K562 (cell line): ENCODE measurements at regions not wholly inside any gene's neighbourhood (a gene's known extent, or its start where the extent isn't known, plus 50 kb on each side); places are given as distances from the start of the nearest gene placed in this dataset.

Experiments
- ATAC-seq: fragments of 200-7000 bp; cut with Tn5 transposase; 3 replicates; pipeline ENCODE4 v1.9.1; 2020; ENCODE audit warnings: moderate library complexity
- BruUV-seq: library from RNA; stranded (reverse); fragments of 400-500 nt; replicated peaks from 2 replicates; lab custom pipeline; 2021; lab: Mats Ljungman, UMichigan
- CTCF ChIA-PET: fragments of 300-600 bp; formaldehyde crosslinking; extraction: SDS; loops from one replicate; lab custom pipeline; 2021; ENCODE audit warnings: low intra/inter-chr PET ratio; lab: Yijun Ruan, JAX
- POLR2A ChIA-PET: fragments of 300-600, 350-650 bp; sonication (Branson Sonifier 250); formaldehyde crosslinking; extraction: SDS; loops from one replicate; lab custom pipeline; 2021; ENCODE audit warnings: antibody characterized with exemption, inconsistent platforms; lab: Yijun Ruan, JAX
- DNase-seq, 4 experiments: peaks; one replicate each; pipeline versions ENCODE4 v3.0.0 to v3.0.0-alpha.2; 2011 to 2018; ENCODE audit warnings: low spot score in 3 of 4, mixed read lengths in 3 of 4; ENCODE audit errors: extremely low read depth in 1 of 4
- FAIRE-seq: peaks from 2 replicates; lab custom pipeline; 2011; peaks lifted over from hg19 to GRCh38; lab: Jason Lieb, UNC
- H2AFZ ChIP-seq: 2 replicates; pipeline ENCODE4 v1.6.0; 2011; ENCODE audit warnings: low read depth, low read length, control low read depth, inconsistent platforms
- H3K27ac ChIP-seq: fragments of 200-600 bp; 3 replicates; pipeline ENCODE4 v1.8.0; 2011; ENCODE audit warnings: low read depth, mild to moderate bottlenecking, control low read depth, inconsistent platforms, low read length, moderate library complexity, mixed read lengths; ENCODE audit errors: extremely low read depth
- H3K27me3 ChIP-seq, 2 experiments: fragments of 300-600 bp in 1 of 2; 2 replicates in 1 of 2; 3 replicates in 1 of 2; pipeline versions ENCODE4 v1.6.0 to v1.8.0; 2011; ENCODE audit warnings: inconsistent platforms in 2 of 2, low read length in 2 of 2, mild to moderate bottlenecking in 1 of 2, mixed read lengths in 1 of 2, moderate library complexity in 1 of 2; ENCODE audit not compliant: control insufficient read depth in 2 of 2, insufficient read depth in 2 of 2
- H3K36me3 ChIP-seq: fragments of 300-600 bp; 3 replicates; pipeline ENCODE4 v1.8.0; 2011; ENCODE audit warnings: mild to moderate bottlenecking, low read length, inconsistent platforms; ENCODE audit not compliant: control insufficient read depth, insufficient read depth
- H3K4me1 ChIP-seq, 2 experiments: fragments of 200-600 bp in 1 of 2; replicated peaks in 1 of 2; 2 replicates in 1 of 2; 3 replicates in 1 of 2; pipeline versions ENCODE4 v1.5.1 to v1.8.0; 2011; ENCODE audit warnings: inconsistent platforms in 2 of 2, low read length in 2 of 2, mild to moderate bottlenecking in 1 of 2, mixed read lengths in 1 of 2, moderate library complexity in 1 of 2; ENCODE audit not compliant: control insufficient read depth in 2 of 2, insufficient read depth in 2 of 2
- H3K4me2 ChIP-seq: 2 replicates; pipeline ENCODE4 v1.6.1; 2011; ENCODE audit warnings: low read length, control low read depth, inconsistent platforms, mixed read lengths; ENCODE audit not compliant: insufficient read depth
- H3K4me3 ChIP-seq: fragments of 200-600 bp; sonication (generic), shearing (Covaris generic); 2 replicates; pipeline ENCODE4 v1.5.1; 2016; ENCODE audit warnings: control low read depth, inconsistent platforms
- H3K79me2 ChIP-seq: fragments of 200-600 bp; 3 replicates; pipeline ENCODE4 v1.8.0; 2011; ENCODE audit warnings: low read length, inconsistent platforms; ENCODE audit not compliant: control insufficient read depth, insufficient read depth
- H3K9ac ChIP-seq, 2 experiments: 2 replicates each; pipeline versions ENCODE4 v1.6.0 to v1.6.1; 2011; ENCODE audit warnings: low read depth in 2 of 2, low read length in 2 of 2, control low read depth in 1 of 2, inconsistent platforms in 1 of 2, mild to moderate bottlenecking in 1 of 2, mixed read lengths in 1 of 2; ENCODE audit not compliant: insufficient read depth in 1 of 2
- H3K9me1 ChIP-seq: one replicate; pipeline ENCODE4 v1.6.0; 2011; ENCODE audit warnings: inconsistent platforms, mild to moderate bottlenecking, low read length, moderate library complexity; ENCODE audit not compliant: control insufficient read depth, insufficient read depth
- H3K9me3 ChIP-seq: replicated peaks from 2 replicates; pipeline ENCODE4 v1.5.1; 2011; ENCODE audit warnings: low read depth, low read length, inconsistent platforms; ENCODE audit not compliant: control insufficient read depth, insufficient read depth
- H4K20me1 ChIP-seq: replicated peaks from 2 replicates; pipeline ENCODE4 v1.6.1; 2011; ENCODE audit warnings: low read length, inconsistent platforms, mixed read lengths; ENCODE audit not compliant: control insufficient read depth, insufficient read depth
- CHD7 ChIP-seq: fragments of 200-600 bp; sonication (generic); IDR thresholded peaks from one replicate; pipeline ENCODE4 v1.6.1; 2012; ENCODE audit warnings: mild to moderate bottlenecking, low read depth, low read length, inconsistent platforms
- RHOXF2B ChIP-seq: fragments of 250-450 bp; sonication (Bioruptor Pico); conservative IDR thresholded peaks from 2 replicates; pipeline ENCODE4 v1.5.1; 2021
- ZNF23 ChIP-seq: fragments of 250-450 bp; sonication (Bioruptor Pico); IDR thresholded peaks from 2 replicates; pipeline ENCODE4 v1.4.0; 2020; ENCODE audit warnings: mild to moderate bottlenecking
- WGBS: fragments of 100-300 bp; shearing (Covaris generic); methylation state at CpG from one replicate; pipeline ENCODE4 v1.1.6; 2016; ENCODE audit warnings: low coverage, mixed read lengths; ENCODE audit not compliant: insufficient coverage; ENCODE audit errors: missing lambda C conversion rate; 5-methylcytosine and 5-hydroxymethylcytosine counted together
- in situ Hi-C: fragments of 300-500 bp; cut with MboI; formaldehyde crosslinking; loops from 4 replicates; pipeline ENCODE4 v1.15.0; 2018; ENCODE audit warnings: inconsistent platforms, mixed read lengths
- intact Hi-C: fragments of 100-400 bp; cut with micrococcal nuclease; formaldehyde crosslinking; loops from 2 replicates; pipeline ENCODE4 v1.14.2; 2022

DNA sequence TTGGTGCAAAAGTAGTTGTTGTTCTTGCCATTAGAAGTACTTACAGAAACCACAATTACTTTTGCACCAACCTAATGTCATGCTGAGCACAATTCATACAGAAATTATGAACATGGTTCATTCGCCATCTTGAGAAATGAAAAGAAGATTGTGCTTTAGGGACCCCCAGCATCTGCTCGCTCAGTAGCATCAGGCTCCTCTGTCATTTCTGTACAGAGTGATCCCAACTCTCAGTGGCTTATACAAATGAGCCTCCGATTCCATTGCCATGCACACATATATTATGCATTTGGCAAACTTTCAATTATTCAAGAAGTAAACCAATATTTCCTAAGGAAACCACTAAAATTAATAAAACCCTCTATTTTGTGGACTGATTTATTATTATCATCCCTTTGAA lies 266.2 kb downstream of the MED10 start (continued):
- TF ChIP-seq RHOXF2B: no peak

GRCh38 chr5:6111131-6111530 lies 267.2 kb downstream of the MED10 start:
- no peak overlapping the region for H2AFZ ChIP-seq
- 0% methylated on average over 6 of the region's 6 CpGs for WGBS
- FAIRE-seq: no peak
- no peak overlapping the region for H3K4me2 ChIP-seq
- H3K27me3 ChIP-seq: peaks cover 9 to 28% of the 10 kb centered on the region in 2 experiments; a peak in 3 of 5 replicates
- BruUV-seq: no TSS peak
- no peaks in the 10 kb centered on the region for H3K9me3 ChIP-seq
- H3K4me3 ChIP-seq: no peak overlapping the region
- H3K9me1 ChIP-seq: no peaks in the 10 kb centered on the region
- no peaks in the 10 kb centered on the region for H3K36me3 ChIP-seq
- no peak for TF ChIP-seq CHD7
- TF ChIP-seq ZNF23 (CRISPR knock-in tag): no peak
- CTCF ChIA-PET: no interaction called here
- no peak overlapping the region for H3K27ac ChIP-seq
- H3K9ac ChIP-seq: no peak overlapping the region
- intact Hi-C loops (no loop called here), in situ Hi-C loops (no loop called here)
- H4K20me1 ChIP-seq: no peaks in the 10 kb centered on the region; the same call in 1 of the 2 replicates
- POLR2A ChIA-PET: no interaction called here
- DNase-seq: no peak
- no peaks in the 10 kb centered on the region for H3K4me1 ChIP-seq
- H3K79me2 ChIP-seq: no peaks in the 10 kb centered on the region
- no peak for ATAC-seq
